ENCODE measurements at regions not wholly inside any gene's neighbourhood (a gene's known extent, or its start where the extent isn't known, plus 50 kb on each side); places are given as distances from the start of the nearest gene placed in this dataset.

GRCh38 chr7:84474436-84474835, 279.8 kb upstream of the SEMA3A start:
- no peak for TF ChIP-seq CTCF (conservative IDR thresholded peaks at IDR 0.05; ENCODE audit: low read length)
- no peak overlapping the region for H3K4me3 ChIP-seq (ENCODE audit: low read length)
- no peak for DNase-seq (ENCODE audit: low read depth)

- TF ChIP-seq CTCF (conservative IDR thresholded peaks at IDR 0.05; ENCODE audit: low read length), result no peak
- no peak overlapping the region for H3K4me3 ChIP-seq (ENCODE audit: low read length)
- DNase-seq (ENCODE audit: low read depth), result no peak
Measured at GRCh38 chr7:84471576-84471975, 277.0 kb upstream of the SEMA3A start.

- H3K4me3 ChIP-seq (ENCODE audit: low read length), result no peak overlapping the region
- no peak for TF ChIP-seq CTCF (conservative IDR thresholded peaks at IDR 0.05; ENCODE audit: low read length)
- no peak for DNase-seq (ENCODE audit: low read depth)
Measured at GRCh38 chr7:84469034-84469433, 274.4 kb upstream of the SEMA3A start.

- peak; percentile 5 for DNase-seq (ENCODE audit: low read depth)
- no peak overlapping the region for H3K4me3 ChIP-seq (ENCODE audit: low read length)
- TF ChIP-seq CTCF (conservative IDR thresholded peaks at IDR 0.05; ENCODE audit: low read length), result no peak
Measured at GRCh38 chr7:84462259-84462658, 267.7 kb upstream of the SEMA3A start.

- no peak for TF ChIP-seq CTCF (conservative IDR thresholded peaks at IDR 0.05; ENCODE audit: low read length)
- no peak for DNase-seq (ENCODE audit: low read depth)
- H3K4me3 ChIP-seq (ENCODE audit: low read length), result no peak overlapping the region
Measured at GRCh38 chr7:84461093-84461492, 266.5 kb upstream of the SEMA3A start.

GRCh38 chr7:84455788-84456187, 261.2 kb upstream of the SEMA3A start:
- TF ChIP-seq CTCF (conservative IDR thresholded peaks at IDR 0.05; ENCODE audit: low read length), result no peak
- DNase-seq (ENCODE audit: low read depth), result peak; percentile 47
- H3K4me3 ChIP-seq (ENCODE audit: low read length), result no peak overlapping the region

- DNase-seq (ENCODE audit: low read depth), result no peak
- TF ChIP-seq CTCF (conservative IDR thresholded peaks at IDR 0.05; ENCODE audit: low read length), result peak; percentile 33
- no peak overlapping the region for H3K4me3 ChIP-seq (ENCODE audit: low read length)
Measured at GRCh38 chr7:84454174-84454959, 259.8 kb upstream of the SEMA3A start.

Data from AG10803 (cell line).